Psoas muscle (tissue), 7 donors: ENCODE measurements at regions not wholly inside any gene's neighbourhood (a gene's known extent, or its start where the extent isn't known, plus 50 kb on each side); places are given as distances from the start of the nearest gene placed in this dataset.

Experiments
- ATAC-seq, 4 donors: fragments of 200-7000 bp; cut with Tn5 transposase; one replicate each; pipeline ENCODE4 v1.9.1; 2020; ENCODE audit warnings: moderate library complexity in 3 of 4, mild to moderate bottlenecking in 2 of 4
- DNase-seq, 2 donors: peaks; one replicate each; pipeline ENCODE4 v3.0.0-alpha.2; 2020
- H3K27ac ChIP-seq: fragments of 200-600 bp; one replicate; pipeline ENCODE4 v1.8.0; 2022
- H3K27me3 ChIP-seq, 3 donors: fragments of 200-600 bp in 1 of 3; one replicate each; pipeline versions ENCODE4 v1.6.1 to v1.8.0; 2013 to 2022; ENCODE audit warnings: low read length in 2 of 3, mild to moderate bottlenecking in 2 of 3, moderate library complexity in 1 of 3; ENCODE audit not compliant: insufficient read depth in 3 of 3
- H3K36me3 ChIP-seq, 2 donors: fragments of 200-600 bp in 1 of 2; one replicate each; pipeline versions ENCODE4 v1.6.1 to v1.8.0; 2013 to 2022; ENCODE audit warnings: low read depth in 1 of 2, mild to moderate bottlenecking in 1 of 2, moderate library complexity in 1 of 2; ENCODE audit not compliant: insufficient read depth in 1 of 2
- H3K4me1 ChIP-seq: fragments of 200-600 bp; one replicate; pipeline ENCODE4 v1.8.0; 2022
- H3K4me3 ChIP-seq: fragments of 200-600 bp; one replicate; pipeline ENCODE4 v1.8.0; 2022; ENCODE audit warnings: mild to moderate bottlenecking
- H3K9me3 ChIP-seq: fragments of 200-600 bp; one replicate; pipeline ENCODE4 v1.8.0; 2022
- CTCF ChIP-seq: fragments of 200-600 bp; IDR thresholded peaks from one replicate; pipeline ENCODE4 v1.8.0; 2022; ENCODE audit warnings: antibody characterized with exemption
- WGBS, 3 donors: extraction: QIAGEN DNeasy Blood & Tissue Kit; methylation state at CpG; one replicate each; pipeline versions ENCODE4 v1.1.6 to v1.1.7; 2013; 5-methylcytosine and 5-hydroxymethylcytosine counted together
- intact Hi-C, 2 donors: fragments of 100-400 bp; cut with DNase I; formaldehyde crosslinking; loops; one replicate each; pipeline versions ENCODE4 v1.11.0 to v1.14.2; 2022
- donor health status: healthy with polysubstance abuse.
- donor health status: DM: no; HTN: no; CAD: no; lungs with moderate emphysema.
- donor health status: Bipolar disorder and iron deficiency.
- donor health status: healthy.
- donor health status: DM: yes; HTN: yes; CAD: no.
- donor health status: DM: no; HTN: no; CAD: no.
- donor health status: DM: yes; HTN: yes; CAD: no.

GRCh38 chr2:34666821-34667220 lies 1067.7 kb upstream of the FAM98A start:
- 61 to 75% (median 63%) methylated on average over 4 of the region's 4 CpGs for WGBS, 3 donors
- Histone ChIP-seq H3K27ac (no peak overlapping the region), H3K9me3 (no peaks in the 10 kb centered on the region), H3K4me1 (no peaks in the 10 kb centered on the region), H3K27me3 (no peaks in the 10 kb centered on the region), H3K4me3 (no peak overlapping the region), H3K36me3 (no peaks in the 10 kb centered on the region)
- DNase-seq (no peak), ATAC-seq (no peak)
- intact Hi-C loops, result no loop called here
- TF ChIP-seq CTCF, result no peak

- WGBS, 3 donors, result 62 to 66% (median 66%) methylated on average over 3 of the region's 3 CpGs
- no peak for DNase-seq
- Histone ChIP-seq H3K4me3 (no peak overlapping the region), H3K36me3 (no peaks in the 10 kb centered on the region), H3K9me3 (no peaks in the 10 kb centered on the region), H3K27ac (no peak overlapping the region), H3K4me1 (no peaks in the 10 kb centered on the region), H3K27me3 (no peaks in the 10 kb centered on the region)
- TF ChIP-seq CTCF, result no peak
- intact Hi-C loops, result no loop called here
- ATAC-seq, result no peak
Measured at GRCh38 chr2:34664266-34664665, 1065.2 kb upstream of the FAM98A start.

DNA sequence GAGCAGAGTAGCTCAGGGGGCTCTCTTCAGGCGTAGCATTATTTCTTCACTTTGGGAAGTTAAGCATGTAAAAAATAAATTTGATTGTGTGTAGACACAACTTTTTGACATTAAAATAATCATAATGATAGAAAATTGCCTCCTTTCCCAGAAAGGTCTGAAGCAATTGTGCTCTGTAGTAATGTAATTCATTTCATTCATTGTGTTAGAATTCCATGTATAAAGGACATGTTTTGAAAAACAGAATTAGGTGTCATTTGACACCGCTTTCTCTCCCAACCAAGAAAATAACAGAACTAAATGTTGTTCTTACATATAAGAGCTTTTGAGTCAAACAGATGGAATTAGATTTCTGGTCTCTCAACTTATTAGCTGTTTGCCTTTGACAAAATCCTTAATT lies 1064.2 kb upstream of the FAM98A start:
- WGBS, 3 donors, result 89 to 93% (median 93%) methylated on average over 2 of the region's 2 CpGs
- no peaks in the 10 kb centered on the region for H3K9me3 ChIP-seq
- DNase-seq (no peak), ATAC-seq (no peak)
- intact Hi-C loops, result no loop called here
- no peak overlapping the region for H3K4me3 ChIP-seq
- H3K36me3 ChIP-seq, result no peaks in the 10 kb centered on the region
- no peak for TF ChIP-seq CTCF
- H3K4me1 ChIP-seq, result no peaks in the 10 kb centered on the region
- H3K27me3 ChIP-seq, result no peaks in the 10 kb centered on the region
- no peak overlapping the region for H3K27ac ChIP-seq

GRCh38 chr2:34660741-34661140 lies 1061.6 kb upstream of the FAM98A start:
- DNase-seq (no peak), ATAC-seq (no peak)
- Histone ChIP-seq H3K27ac (no peak overlapping the region), H3K36me3 (no peaks in the 10 kb centered on the region), H3K27me3 (no peaks in the 10 kb centered on the region), H3K4me3 (no peak overlapping the region), H3K4me1 (no peaks in the 10 kb centered on the region), H3K9me3 (no peaks in the 10 kb centered on the region)
- 11 to 14% (median 12%) methylated on average over 4 of the region's 4 CpGs for WGBS, 3 donors
- intact Hi-C loops, result no loop called here
- no peak for TF ChIP-seq CTCF

- ATAC-seq (no peak), DNase-seq (no peak)
- intact Hi-C loops, result no loop called here
- no peak for TF ChIP-seq CTCF
- no peaks in the 10 kb centered on the region for H3K9me3 ChIP-seq
- WGBS, 3 donors, result 73 to 82% (median 78%) methylated on average over 3 of the region's 3 CpGs
- H3K27me3 ChIP-seq, result no peaks in the 10 kb centered on the region
- no peaks in the 10 kb centered on the region for H3K36me3 ChIP-seq
- no peak overlapping the region for H3K27ac ChIP-seq
- H3K4me3 ChIP-seq, result no peak overlapping the region
- no peaks in the 10 kb centered on the region for H3K4me1 ChIP-seq
Measured at GRCh38 chr2:34656632-34657031, 1057.5 kb upstream of the FAM98A start.
